ENCODE measurements at regions not wholly inside any gene's neighbourhood (a gene's known extent, or its start where the extent isn't known, plus 50 kb on each side); places are given as distances from the start of the nearest gene placed in this dataset.
"Not testable (repeated sequence)": the region's sequence is repeated elsewhere in the genome, so short reads cannot be mapped to it uniquely, and the experiment has no call there.

GRCh38 chrX:34813618-34814017 lies 129.0 kb upstream of the FAM47B start:
- no peak for DNase-seq (ENCODE audit: low read depth)
- no peak overlapping the region for H3K4me3 ChIP-seq (ENCODE audit: low read depth, low read length)
- no peak for TF ChIP-seq CTCF (IDR thresholded peaks at IDR 0.05; ENCODE audit: insufficient read depth, low read depth, low read length)

- no peak for TF ChIP-seq CTCF (IDR thresholded peaks at IDR 0.05; ENCODE audit: insufficient read depth, low read depth, low read length)
- no peak for DNase-seq (ENCODE audit: low read depth)
- no peak overlapping the region for H3K4me3 ChIP-seq (ENCODE audit: low read depth, low read length)
Measured at GRCh38 chrX:34826964-34827363, 115.6 kb upstream of the FAM47B start.

- no peak overlapping the region for H3K4me3 ChIP-seq (ENCODE audit: low read depth, low read length)
- no peak for DNase-seq (ENCODE audit: low read depth)
- no peak for TF ChIP-seq CTCF (IDR thresholded peaks at IDR 0.05; ENCODE audit: insufficient read depth, low read depth, low read length)
Measured at GRCh38 chrX:34839451-34839850, 103.1 kb upstream of the FAM47B start.

GRCh38 chrX:34841205-34841604 lies 101.4 kb upstream of the FAM47B start:
- H3K4me3 ChIP-seq (ENCODE audit: low read depth, low read length); DNase-seq (ENCODE audit: low read depth): not testable (repeated sequence)

GRCh38 chrX:34848281-34848680 lies 94.3 kb upstream of the FAM47B start:
- peak; percentile 29 for DNase-seq (ENCODE audit: low read depth)
- no peak overlapping the region for H3K4me3 ChIP-seq (ENCODE audit: low read depth, low read length)
- no peak for TF ChIP-seq CTCF (IDR thresholded peaks at IDR 0.05; ENCODE audit: insufficient read depth, low read depth, low read length)

- TF ChIP-seq CTCF (IDR thresholded peaks at IDR 0.05; ENCODE audit: insufficient read depth, low read depth, low read length), result no peak
- no peak overlapping the region for H3K4me3 ChIP-seq (ENCODE audit: low read depth, low read length)
- peak; percentile 38 for DNase-seq (ENCODE audit: low read depth)
Measured at GRCh38 chrX:34849371-34849770, 93.2 kb upstream of the FAM47B start.

GRCh38 chrX:34859191-34859590 lies 83.4 kb upstream of the FAM47B start:
- DNase-seq (ENCODE audit: low read depth), result no peak
- no peak for TF ChIP-seq CTCF (IDR thresholded peaks at IDR 0.05; ENCODE audit: insufficient read depth, low read depth, low read length)
- H3K4me3 ChIP-seq (ENCODE audit: low read depth, low read length), result no peak overlapping the region
